HG02759 (cell line): ENCODE measurements at regions not wholly inside any gene's neighbourhood (a gene's known extent, or its start where the extent isn't known, plus 50 kb on each side); places are given as distances from the start of the nearest gene placed in this dataset.

ENCODE experiments used
- ATAC-seq: cut with Tn5 transposase; IDR thresholded peaks from one replicate; pipeline ENCODE4 v1.9.1; 2021; ENCODE audit warnings: mild to moderate bottlenecking, moderate library complexity; ENCODE audit not compliant: unreplicated experiment

DNA sequence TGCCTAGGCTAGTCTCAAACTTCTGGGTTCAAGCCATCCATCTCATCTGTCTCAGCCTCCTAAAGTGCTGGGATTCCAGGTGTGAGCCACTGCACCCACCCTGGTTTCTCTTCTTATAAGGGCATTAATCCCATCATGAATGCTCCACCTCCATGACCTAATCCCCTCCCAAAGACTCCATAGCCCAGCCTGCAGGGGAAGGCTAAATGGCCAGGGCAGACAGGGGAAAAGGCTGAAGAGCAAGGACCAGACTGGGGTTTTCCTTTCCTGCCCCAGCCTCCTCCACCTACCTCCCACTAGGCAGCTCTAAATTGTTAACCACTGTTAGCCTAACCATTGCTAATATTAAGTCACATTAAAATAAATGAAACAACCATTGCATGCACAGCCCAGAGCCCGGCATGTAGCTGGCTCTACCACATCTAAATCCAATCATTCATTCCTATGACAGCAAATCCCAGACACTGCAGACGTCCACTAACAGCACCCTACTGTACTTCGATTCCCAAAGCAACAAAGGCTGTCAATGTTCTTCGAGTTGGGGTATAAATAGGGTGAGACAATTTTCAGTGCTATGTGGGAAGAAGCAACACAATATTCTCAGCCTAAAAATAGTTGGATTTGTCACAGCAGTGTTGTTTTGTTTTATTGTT lies 243.2 kb upstream of the ARID1B start:
- no peak for ATAC-seq

DNA sequence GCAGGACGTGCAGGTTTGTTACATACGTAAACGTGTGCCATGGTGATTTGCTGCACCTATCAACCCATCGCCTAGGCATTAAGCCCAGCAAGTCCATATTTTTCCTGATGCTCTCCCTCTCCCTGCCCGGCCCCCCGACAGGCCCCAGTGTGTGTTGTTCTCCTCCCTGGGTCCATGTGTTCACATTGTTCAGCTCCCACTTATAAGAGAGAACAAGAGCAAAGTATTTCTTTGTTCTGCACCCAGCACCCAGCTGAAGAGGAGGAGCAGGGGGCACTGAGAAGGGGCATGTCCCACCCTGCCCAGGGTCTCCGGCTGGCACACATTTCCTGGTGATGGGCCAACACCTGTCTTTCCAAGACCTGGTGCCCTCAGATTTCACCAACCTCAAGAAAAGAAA lies 251.1 kb upstream of the ARID1B start:
- no peak for ATAC-seq

DNA sequence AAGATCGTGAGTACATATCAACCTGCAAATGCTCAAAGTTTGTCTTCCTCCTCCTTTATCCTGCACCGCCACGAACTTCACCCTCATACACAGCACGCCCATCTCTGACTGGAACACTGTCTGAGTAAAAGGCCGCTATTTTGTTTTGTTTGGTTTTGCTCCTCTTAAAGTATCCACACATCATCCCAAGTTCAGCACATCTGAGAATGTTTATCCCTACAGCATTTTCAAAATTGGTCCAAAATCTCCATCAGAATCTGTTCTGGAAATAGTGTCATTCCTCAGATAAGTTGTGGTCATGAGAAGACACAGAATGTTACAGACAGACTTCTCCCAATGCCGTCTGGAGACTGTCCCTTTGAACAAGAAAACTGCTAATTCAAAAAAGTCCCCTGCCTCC lies 251.6 kb upstream of the ARID1B start:
- no peak for ATAC-seq

DNA sequence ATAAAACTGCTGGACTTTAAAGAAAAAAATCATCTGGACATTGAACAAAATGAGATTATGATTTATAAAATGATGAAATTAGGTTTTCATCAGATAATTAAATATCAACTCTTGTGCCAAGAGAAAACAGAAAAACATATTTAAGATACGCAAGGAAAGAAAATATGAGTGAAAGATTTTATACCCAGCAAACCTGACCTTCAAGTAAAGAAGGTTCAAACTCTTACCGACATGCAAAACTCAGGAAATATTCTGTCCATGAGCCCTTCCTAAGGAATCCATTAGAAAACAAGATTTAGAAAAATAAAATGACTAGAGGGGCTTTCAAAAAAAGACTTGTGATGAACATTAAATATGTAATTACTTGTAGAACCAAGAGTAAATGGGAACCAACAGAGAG lies 257.2 kb upstream of the ARID1B start:
- no peak for ATAC-seq

DNA sequence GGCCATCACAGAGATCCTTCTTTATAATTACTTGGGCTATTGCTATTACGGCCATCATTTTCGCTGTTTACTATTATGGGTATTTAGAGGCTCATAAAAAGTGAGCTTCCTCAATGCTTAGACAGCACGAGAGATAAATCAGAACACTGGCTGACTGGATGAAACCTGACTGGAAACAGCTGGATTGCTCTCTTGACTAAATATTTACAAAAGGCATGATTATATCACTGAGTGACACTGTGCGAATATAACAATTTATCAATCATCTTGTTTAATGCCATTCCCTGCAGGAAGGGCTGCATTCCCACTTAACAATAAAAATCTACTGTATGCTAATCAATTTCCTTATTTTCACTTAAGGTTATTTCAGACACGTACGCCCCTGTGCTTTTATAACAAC lies 260.1 kb upstream of the ARID1B start:
- no peak for ATAC-seq

DNA sequence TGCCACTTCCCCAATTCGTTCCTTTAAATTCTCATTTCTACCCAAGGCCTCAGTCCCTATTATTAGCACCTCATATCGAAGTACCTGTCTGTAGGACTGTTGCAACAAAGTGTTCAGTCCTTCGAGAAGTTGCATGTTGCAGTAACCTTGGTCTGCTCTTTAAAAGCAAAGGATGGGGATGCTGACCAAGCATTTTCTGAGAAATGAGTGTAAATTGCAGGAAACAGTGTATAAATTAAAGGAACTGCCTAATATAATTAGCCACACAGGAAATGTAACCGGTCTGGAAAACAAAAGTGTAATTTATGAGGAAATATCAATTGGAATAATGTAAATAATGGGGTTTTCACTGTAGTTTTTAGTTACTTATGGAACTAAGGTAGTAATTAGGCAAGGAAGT lies 261.9 kb upstream of the ARID1B start:
- ATAC-seq: no peak

DNA sequence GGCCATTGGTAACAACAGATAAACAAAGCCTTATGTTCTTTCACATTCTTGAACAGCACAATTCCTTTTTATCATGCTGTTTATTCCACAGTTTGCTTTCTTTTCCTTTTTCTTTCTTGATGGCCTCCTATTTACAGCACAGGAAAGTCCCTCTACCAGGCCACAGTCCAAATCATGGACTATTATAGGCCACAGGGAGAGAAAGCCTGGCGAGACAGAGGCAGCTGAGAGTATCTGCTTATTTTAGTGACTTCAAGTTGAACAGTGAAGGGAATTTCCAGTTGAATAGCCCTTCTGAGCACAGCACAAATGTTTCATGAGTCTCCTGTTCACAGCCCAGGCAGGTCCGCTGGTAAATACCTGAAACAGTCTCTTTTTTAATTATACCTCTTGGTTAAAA lies 263.7 kb upstream of the ARID1B start:
- no peak for ATAC-seq

DNA sequence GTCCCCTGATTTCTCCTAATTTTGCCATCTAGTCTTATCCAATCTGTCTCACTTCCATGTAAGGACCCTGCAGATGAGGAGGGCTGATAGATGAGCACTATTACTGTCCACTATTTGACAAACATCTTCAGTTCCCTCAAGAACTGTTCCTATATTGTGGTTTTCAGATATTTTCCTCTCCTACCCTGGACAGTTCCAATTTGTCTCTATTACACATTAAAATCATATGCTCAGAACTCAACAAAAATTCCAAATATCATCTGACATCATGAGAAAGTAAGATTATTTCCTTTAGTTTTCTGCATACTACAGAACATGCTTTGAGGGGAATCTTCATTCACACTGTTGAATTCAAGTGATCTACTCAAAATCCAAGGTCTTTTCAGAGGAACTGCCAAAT lies 265.6 kb upstream of the ARID1B start:
- ATAC-seq: no peak

DNA sequence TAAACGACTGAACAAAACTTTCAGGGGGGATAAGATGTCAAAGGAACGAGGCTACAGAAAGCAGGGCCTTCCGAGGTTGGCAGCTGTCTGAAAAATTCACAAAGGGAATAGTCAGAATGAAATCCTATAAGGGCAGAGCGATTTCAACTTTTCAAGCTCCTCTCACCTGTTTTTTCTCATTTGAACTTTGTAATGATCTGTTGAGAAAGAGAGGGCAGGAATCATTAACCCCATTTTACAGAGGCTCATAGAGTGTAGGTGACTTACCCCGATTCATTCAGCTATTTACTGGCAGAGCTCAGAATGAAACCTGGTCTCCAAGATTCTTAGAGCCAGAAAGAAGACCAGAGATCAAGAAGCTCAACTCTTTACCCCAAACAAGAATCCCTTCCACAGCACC lies 266.1 kb upstream of the ARID1B start:
- no peak for ATAC-seq

DNA sequence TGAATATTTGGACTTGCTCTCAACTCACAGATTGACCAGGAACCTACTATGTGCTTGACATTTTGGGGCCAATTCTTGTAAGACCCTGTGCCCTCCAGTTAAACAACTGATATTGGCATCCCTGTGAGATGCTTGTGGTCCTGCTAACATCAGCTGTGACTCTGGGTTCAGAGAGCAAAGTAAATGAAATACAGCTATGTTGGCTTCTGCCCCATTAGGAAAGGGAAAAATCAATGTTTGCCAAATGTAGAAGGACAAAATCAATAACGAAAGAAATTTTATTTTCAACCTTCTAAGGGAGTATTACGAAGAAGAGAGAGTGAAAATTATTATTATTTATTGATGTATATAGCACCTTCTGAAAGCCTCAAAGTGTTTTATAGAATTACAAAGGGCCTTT lies 266.9 kb upstream of the ARID1B start:
- no peak for ATAC-seq

DNA sequence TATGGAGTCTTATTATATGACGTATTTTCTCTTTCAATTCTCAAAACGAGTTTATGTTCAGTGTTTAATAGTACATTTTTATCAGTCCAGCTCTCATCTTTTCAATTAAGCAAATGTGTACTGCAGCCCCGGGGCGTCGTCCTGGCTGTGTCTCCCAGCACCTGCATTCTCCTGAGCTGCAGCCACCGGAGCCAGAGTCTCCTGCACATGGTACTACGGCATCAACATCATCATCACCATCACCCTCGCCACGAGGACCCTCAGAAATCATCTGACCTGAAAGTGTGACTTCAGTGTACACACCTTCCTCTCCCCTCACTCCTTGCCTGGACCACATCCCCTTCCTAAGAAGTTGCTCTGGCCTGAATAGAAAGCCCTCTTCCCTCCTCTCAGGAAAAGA lies 267.7 kb upstream of the ARID1B start:
- no peak for ATAC-seq

DNA sequence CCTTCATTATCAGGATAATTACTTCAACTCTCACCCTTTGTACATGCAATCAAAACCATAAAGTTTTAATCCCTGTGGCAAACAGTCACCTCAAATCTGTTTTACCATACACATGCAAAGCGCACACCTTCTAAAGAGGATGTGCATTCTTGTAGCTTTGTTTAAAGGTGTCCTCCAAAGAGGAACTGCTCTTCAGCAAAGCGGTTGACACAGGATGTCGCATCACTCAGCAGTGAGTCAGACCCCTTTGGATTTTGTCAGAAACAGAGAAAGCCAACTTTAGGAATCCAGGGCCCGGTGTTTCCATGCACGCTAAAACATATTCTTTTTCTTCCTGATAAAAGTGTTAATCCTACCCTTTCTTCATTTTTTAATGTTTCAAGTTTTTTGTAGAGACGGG lies 268.3 kb upstream of the ARID1B start:
- no peak for ATAC-seq

DNA sequence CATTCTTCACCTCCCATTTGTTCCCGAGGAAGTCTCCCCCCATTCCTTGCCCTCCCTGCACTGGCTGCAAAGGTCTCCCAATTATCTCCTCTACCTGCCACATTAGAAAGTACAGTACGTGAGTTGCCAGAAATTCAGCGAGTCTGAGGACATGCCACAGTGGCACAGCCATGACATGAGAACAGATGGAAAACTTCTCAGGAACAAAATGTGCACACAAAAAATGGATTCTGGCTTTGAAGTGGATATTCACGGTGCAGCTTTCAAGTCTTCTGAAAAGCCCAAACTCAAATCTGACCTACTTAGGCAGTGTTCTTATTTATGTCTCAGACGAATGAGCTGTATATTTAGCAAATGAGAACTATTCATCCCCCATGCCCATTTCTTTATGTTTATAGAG lies 269.1 kb upstream of the ARID1B start:
- no peak for ATAC-seq

DNA sequence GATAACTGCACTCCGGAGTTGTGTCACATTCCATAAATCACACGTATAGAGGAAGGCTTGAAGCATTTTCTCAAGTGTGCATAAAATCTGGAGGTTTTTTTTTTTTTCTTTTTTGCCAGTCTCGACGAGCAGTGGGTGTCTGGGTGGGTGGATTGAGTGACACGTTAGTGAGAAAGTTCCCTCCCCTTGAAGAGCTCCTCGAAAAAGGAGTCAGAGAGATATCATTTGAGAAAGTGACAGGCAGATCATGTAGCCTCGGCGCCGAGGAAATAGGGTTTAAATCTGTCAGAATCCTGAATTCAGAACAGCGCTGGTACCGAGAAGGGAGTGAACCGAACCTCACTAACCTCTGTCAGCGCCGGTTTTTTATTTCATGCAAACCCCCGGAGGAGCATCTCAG lies 269.5 kb upstream of the ARID1B start:
- ATAC-seq: no peak

DNA sequence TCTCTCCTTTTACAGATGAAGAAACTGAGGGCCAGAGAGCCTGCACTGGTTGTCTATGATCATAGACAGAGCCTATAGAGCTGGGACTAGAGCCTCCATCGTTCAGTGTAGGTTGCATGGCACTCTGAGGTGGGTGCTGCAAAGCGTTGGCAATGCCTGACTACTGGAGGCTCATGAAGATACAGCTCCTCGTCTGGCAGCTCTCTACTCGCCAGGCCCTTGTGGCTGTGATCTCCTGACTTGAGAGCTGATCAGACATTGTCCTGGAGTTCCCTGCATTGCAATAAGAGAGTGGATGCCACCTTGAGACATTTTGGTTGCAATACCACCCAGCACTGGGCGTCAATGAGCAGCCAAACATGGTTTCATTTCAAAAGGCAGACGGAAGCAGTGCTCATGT lies 270.1 kb upstream of the ARID1B start:
- ATAC-seq: no peak

DNA sequence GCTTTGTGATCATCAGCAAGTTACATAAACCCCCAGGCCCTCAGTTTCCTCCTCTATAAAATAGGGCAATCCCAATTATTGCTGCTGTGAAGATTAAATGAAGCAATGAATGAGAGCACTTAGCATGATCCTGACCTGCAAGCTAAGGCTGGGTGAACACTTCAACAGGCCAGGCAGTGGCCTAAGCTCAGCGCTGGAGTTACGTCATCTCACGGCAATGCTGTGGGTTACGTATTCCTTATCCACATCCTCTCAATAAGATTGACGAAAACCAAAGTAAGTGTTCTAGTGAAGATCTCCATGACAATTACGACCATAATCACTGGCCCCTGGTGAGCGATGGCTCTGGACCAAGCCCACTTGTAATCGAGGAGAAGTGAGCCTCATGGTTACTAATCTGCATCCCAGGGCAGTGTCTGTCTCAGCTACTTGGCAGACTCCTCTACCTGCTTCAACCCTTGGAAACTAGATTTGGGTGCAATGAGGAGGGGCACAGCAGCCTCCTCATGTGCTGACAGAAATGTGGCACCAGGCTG lies 274.1 kb upstream of the ARID1B start:
- ATAC-seq: no peak

DNA sequence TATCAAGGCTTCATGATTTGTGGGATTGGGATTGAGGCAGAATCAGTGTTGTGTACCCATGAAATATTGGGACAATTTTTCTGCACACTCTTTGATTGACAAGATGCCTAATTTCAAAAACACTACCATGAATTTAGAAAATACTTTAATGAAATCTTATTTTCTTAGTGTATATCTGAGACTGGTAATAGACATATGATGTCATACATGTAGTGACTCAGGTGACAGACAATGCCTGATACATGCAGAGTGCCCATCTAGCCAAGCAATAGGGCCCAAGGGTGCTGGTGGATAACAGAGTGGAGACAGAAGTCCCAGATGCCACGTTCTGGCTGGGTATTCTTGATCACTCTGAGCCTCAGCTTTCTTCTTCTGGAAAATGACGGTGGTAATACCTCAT lies 279.6 kb upstream of the ARID1B start:
- ATAC-seq: no peak

DNA sequence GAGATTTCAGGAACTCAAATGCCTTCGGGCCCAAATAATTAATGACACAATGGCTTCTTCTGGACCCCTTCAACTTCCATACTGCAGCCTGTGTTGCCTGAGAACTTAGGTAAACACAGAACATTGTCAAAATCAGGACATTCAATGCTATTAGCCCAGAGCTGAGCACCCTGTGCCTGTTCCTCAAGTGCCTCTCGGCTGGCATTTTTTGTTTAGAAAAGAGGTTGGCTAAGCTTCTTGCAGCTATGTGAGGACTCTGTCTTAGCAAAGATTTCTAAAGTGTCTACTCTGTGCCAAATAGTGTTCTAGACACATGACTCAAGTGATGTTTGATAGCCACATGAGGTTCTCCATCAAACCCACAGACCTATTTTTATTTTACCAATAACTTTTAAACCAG lies 289.3 kb upstream of the ARID1B start:
- ATAC-seq: no peak

DNA sequence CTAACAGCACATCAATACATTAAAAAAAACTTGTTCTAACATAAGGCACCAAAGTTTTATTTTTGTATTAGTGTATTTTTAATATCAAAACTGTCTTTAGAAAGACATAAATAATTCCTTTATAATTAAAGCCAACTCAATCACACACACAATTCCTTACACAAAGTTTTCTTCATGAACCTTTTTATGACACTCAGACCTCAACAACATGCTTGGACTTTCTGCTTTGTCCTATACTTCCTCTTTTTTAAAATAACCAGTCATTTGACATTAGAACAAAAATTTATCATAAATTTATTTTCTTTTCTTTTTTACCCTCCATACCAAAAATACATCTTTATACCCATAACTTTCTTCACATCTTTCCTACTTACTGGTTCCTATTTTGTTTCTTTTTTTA lies 292.0 kb upstream of the ARID1B start:
- ATAC-seq: no peak

DNA sequence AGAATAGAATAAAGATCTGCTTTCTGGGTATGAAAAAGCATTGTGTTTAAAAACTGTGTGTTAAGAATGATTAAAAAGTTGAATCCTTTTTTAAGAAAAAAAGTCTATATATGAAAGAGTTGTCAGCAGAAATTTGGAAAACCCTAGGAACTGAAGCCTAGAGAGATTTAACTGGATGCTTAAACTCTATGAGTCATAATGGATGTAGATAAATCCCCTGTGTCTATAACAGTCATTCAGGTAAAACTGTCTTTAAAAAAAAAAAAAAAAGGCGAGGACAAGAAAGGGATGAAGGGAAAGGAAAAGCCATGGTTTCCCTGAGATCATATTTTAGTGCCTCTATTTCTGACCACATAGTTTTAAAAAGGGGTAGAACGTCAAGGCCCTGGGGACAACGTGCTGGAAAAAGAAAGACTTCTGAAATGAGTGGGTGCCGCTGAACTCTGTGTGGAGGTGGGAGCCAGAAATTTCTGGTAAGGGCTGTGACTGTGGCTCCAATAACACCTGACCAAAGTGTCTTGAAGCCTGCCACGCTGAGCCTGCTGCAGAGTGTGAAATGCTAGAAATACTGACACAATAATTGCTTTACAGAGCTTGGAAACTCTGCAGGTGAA lies 302.6 kb upstream of the ARID1B start:
- ATAC-seq: peak; percentile 67

DNA sequence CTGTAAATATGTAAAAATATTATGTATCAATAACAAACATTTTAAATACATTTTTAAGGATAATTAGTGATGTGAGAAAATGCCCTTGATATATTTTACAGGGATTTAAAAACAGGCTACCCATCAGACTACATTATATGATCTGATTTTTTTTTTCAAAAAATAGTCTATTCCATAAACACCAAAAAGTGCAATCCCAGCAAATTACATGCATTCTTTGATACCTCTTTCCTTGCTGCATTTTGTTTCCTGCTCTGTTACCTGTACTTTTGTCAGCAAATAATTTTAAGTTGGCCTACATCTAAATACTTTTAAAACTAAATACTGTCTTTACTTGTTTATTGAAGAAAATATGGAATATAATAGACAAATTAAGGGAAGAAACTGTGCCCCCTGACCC lies 306.2 kb upstream of the ARID1B start:
- ATAC-seq: no peak

DNA sequence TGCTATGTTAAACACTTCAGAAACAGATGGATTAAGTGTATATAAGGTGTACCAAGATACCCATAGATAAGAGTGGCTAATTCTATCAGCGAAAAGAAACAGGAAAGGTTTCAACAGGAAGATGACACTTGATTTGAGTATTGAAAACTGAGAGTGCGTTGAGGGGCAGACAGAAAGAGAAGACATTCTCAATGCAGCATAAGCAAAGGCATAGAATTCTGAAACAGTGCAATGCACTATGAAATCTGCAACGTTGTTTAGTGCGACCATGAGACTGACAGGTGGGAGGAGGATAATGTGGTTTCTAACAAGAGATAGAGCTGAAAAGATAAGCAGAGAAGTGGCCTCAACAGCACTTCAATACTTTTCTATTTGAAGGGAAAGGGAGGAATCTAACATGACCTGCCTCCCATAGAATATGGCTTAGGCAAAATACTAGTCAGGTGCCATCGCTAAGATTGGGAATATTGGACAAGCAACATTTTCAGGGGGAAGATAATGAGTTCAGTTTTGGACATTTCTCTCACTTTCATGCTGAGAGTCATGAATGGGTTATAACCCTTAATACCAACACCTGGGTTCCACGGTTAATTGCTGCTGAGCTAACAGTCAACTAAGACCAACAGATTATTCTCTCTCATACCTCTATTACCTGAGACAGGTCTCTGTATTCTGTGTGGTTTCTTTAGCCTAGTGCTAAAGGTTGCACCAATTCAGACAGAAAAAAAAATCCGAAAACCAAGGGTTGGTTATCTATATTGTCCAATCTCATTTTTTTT lies 312.9 kb upstream of the ARID1B start:
- no peak for ATAC-seq
